IMR-90 (cell line): ENCODE measurements at regions not wholly inside any gene's neighbourhood (a gene's known extent, or its start where the extent isn't known, plus 50 kb on each side); places are given as distances from the start of the nearest gene placed in this dataset.

ENCODE experiments used
- ATAC-seq: fragments of 200-7000 bp; cut with Tn5 transposase; 2 replicates; pipeline ENCODE4 v1.9.1; 2020; ENCODE audit warnings: low read depth, mild to moderate bottlenecking, moderate library complexity
- BruUV-seq: library from RNA; stranded (reverse); fragments of 400-500 nt; replicated peaks from 2 replicates; lab custom pipeline; 2021; lab: Mats Ljungman, UMichigan
- CTCF ChIA-PET: fragments of 300-600 bp; formaldehyde crosslinking; extraction: SDS; loops from one replicate; lab custom pipeline; 2021; ENCODE audit warnings: antibody characterized with exemption; lab: Yijun Ruan, JAX
- POLR2A ChIA-PET: fragments of 300-600 bp; sonication (Branson Sonifier 250); formaldehyde crosslinking; loops from one replicate; lab custom pipeline; 2022; ENCODE audit warnings: antibody characterized with exemption; ENCODE audit not compliant: unreplicated experiment; lab: Charles Lee
- DNase-seq: peaks from one replicate; pipeline ENCODE4 v3.0.0; 2013
- H2AFZ ChIP-seq: replicated peaks from 2 replicates; pipeline ENCODE3; 2013; ENCODE audit warnings: low read length, mild to moderate bottlenecking; ENCODE audit not compliant: poor library complexity
- H2AK5ac ChIP-seq: 2 replicates; pipeline ENCODE4 v1.6.1; 2013; ENCODE audit warnings: low read depth, low read length, inconsistent platforms
- H2AK9ac ChIP-seq: replicated peaks from 2 replicates; pipeline ENCODE3; 2013; ENCODE audit warnings: mild to moderate bottlenecking, low read depth, low read length, moderate library complexity; ENCODE audit not compliant: poor library complexity
- H2BK120ac ChIP-seq: 2 replicates; pipeline ENCODE4 v1.6.1; 2013; ENCODE audit warnings: low read depth, low read length, inconsistent platforms
- H2BK15ac ChIP-seq: 3 replicates; pipeline ENCODE4 v1.6.1; 2013; ENCODE audit warnings: low read depth, low read length, inconsistent platforms
- H2BK20ac ChIP-seq: 2 replicates; pipeline ENCODE4 v1.6.1; 2013; ENCODE audit warnings: low read depth, mild to moderate bottlenecking, inconsistent platforms, low read length, moderate library complexity
- H2BK5ac ChIP-seq: 2 replicates; pipeline ENCODE4 v1.6.1; 2013; ENCODE audit warnings: mild to moderate bottlenecking, low read depth, low read length, inconsistent platforms; ENCODE audit not compliant: poor library complexity, severe bottlenecking
- H3K14ac ChIP-seq: replicated peaks from 2 replicates; pipeline ENCODE4 v1.6.1; 2013; ENCODE audit warnings: low read depth, low read length, inconsistent platforms
- H3K18ac ChIP-seq: 2 replicates; pipeline ENCODE4 v1.6.1; 2013; ENCODE audit warnings: low read depth, low read length, control low read depth
- H3K23ac ChIP-seq: 2 replicates; pipeline ENCODE4 v1.6.1; 2013; ENCODE audit warnings: low read depth, low read length, inconsistent platforms
- H3K27ac ChIP-seq: 2 replicates; pipeline ENCODE4 v1.5.1; 2013; ENCODE audit warnings: mild to moderate bottlenecking, control low read depth, low read length; ENCODE audit not compliant: insufficient read depth
- H3K27me3 ChIP-seq: 2 replicates; pipeline ENCODE4 v1.6.1; 2013; ENCODE audit warnings: low read length; ENCODE audit not compliant: control insufficient read depth, insufficient read depth
- H3K36me3 ChIP-seq: 2 replicates; pipeline ENCODE4 v1.6.1; 2013; ENCODE audit warnings: low read length, mixed read lengths; ENCODE audit not compliant: control insufficient read depth, insufficient read depth
- H3K4ac ChIP-seq: 2 replicates; pipeline ENCODE4 v1.6.1; 2013; ENCODE audit warnings: low read depth, low read length, inconsistent platforms
- H3K4me1 ChIP-seq: 2 replicates; pipeline ENCODE4 v1.6.1; 2013; ENCODE audit warnings: low read length, mixed read lengths; ENCODE audit not compliant: control insufficient read depth, insufficient read depth
- H3K4me2 ChIP-seq: 2 replicates; pipeline ENCODE4 v1.6.1; 2013; ENCODE audit warnings: low read depth, mild to moderate bottlenecking, control low read depth, low read length, moderate library complexity
- H3K4me3 ChIP-seq: 2 replicates; pipeline ENCODE4 v1.5.1; 2013; ENCODE audit warnings: low read depth, mild to moderate bottlenecking, control low read depth, low read length, moderate library complexity; ENCODE audit not compliant: insufficient read depth
- H3K56ac ChIP-seq: 2 replicates; pipeline ENCODE4 v1.6.1; 2013; ENCODE audit warnings: low read length, inconsistent platforms; ENCODE audit not compliant: insufficient read depth; ENCODE audit errors: extremely low read depth
- H3K79me1 ChIP-seq, 2 experiments: 2 replicates each; pipeline ENCODE4 v1.6.1; 2013; ENCODE audit warnings: low read length in 2 of 2, inconsistent platforms in 1 of 2, low read depth in 1 of 2
- H3K9ac ChIP-seq: 2 replicates; pipeline ENCODE4 v1.6.1; 2013; ENCODE audit warnings: low read depth, low read length, control low read depth
- H3K9me1 ChIP-seq: 2 replicates; pipeline ENCODE4 v1.6.1; 2013; ENCODE audit warnings: low read length, inconsistent platforms; ENCODE audit not compliant: insufficient read depth
- H3K9me3 ChIP-seq: 2 replicates; pipeline ENCODE4 v1.6.1; 2013; ENCODE audit warnings: low read length; ENCODE audit not compliant: control insufficient read depth, insufficient read depth
- H4K20me1 ChIP-seq: 2 replicates; pipeline ENCODE4 v1.6.1; 2013; ENCODE audit warnings: low read length, inconsistent platforms; ENCODE audit not compliant: insufficient read depth
- H4K5ac ChIP-seq: 2 replicates; pipeline ENCODE4 v1.6.1; 2013; ENCODE audit warnings: mild to moderate bottlenecking, low read depth, low read length, control low read depth
- H4K8ac ChIP-seq, 2 experiments: 2 replicates each; pipeline ENCODE4 v1.6.1; 2013; ENCODE audit warnings: low read depth in 2 of 2, low read length in 2 of 2, control low read depth in 1 of 2, inconsistent platforms in 1 of 2
- H4K91ac ChIP-seq: 2 replicates; pipeline ENCODE4 v1.6.1; 2013; ENCODE audit warnings: low read depth, low read length, inconsistent platforms; ENCODE audit not compliant: insufficient read depth
- CHD1 ChIP-seq: IDR thresholded peaks from 2 replicates; pipeline ENCODE4 v1.6.1; 2012; ENCODE audit warnings: low read depth, low read length, improper control_type of control experiment
- CTCF ChIP-seq: conservative IDR thresholded peaks from 2 replicates; pipeline ENCODE4 v1.5.1; 2012; ENCODE audit warnings: mild to moderate bottlenecking, low read depth, low read length, improper control_type of control experiment
- ELK1 ChIP-seq: fragments of 150-350 bp; IDR thresholded peaks from 2 replicates; pipeline ENCODE4 v1.6.1; 2016; ENCODE audit warnings: low read depth, mild to moderate bottlenecking, low read length, moderate library complexity, borderline replicate concordance
- FOS ChIP-seq: fragments of 150-350 bp; IDR thresholded peaks from 2 replicates; pipeline ENCODE4 v1.6.1; 2016; ENCODE audit warnings: low read depth, low read length
- NFE2L2 ChIP-seq: fragments of 150-350 bp; IDR thresholded peaks from 2 replicates; pipeline ENCODE4 v1.6.1; 2016; ENCODE audit warnings: low read depth, mild to moderate bottlenecking, low read length
- POLR2A ChIP-seq: IDR thresholded peaks from 2 replicates; pipeline ENCODE4 v1.6.1; 2012; ENCODE audit warnings: mild to moderate bottlenecking, low read depth, low read length
- RAD21 ChIP-seq: IDR thresholded peaks from 2 replicates; pipeline ENCODE4 v1.6.1; 2012; ENCODE audit warnings: low read length, improper control_type of control experiment
- RFX5 ChIP-seq: IDR thresholded peaks from 2 replicates; pipeline ENCODE4 v1.8.0; 2012; ENCODE audit warnings: low read depth, mild to moderate bottlenecking, low read length, moderate library complexity
- SMC3 ChIP-seq: fragments of 150-350 bp; IDR thresholded peaks from 2 replicates; pipeline ENCODE4 v1.6.1; 2016; ENCODE audit warnings: low read depth, mild to moderate bottlenecking, antibody characterized with exemption, low read length, moderate library complexity
- WGBS, 2 experiments: methylation state at CpG; one replicate each; pipeline versions ENCODE4 v1.1.5 to v1.1.7; 2013; ENCODE audit warnings: missing lambda C conversion rate in 2 of 2; ENCODE audit not compliant: insufficient read length in 1 of 2; ENCODE audit errors: extremely low coverage in 2 of 2; 5-methylcytosine and 5-hydroxymethylcytosine counted together
- dilution Hi-C: fragments of 300-500 bp; cut with HindIII; formaldehyde crosslinking; loops from one replicate; pipeline ENCODE4 v1.14.3; 2018; ENCODE audit warnings: low sequenced_read_pairs; ENCODE audit not compliant: unreplicated experiment
- in situ Hi-C: fragments of 300-500 bp; cut with MboI; formaldehyde crosslinking; loops from 3 replicates; pipeline ENCODE4 v1.14.3; 2019; ENCODE audit warnings: low sequenced_read_pairs, inconsistent platforms, mixed read lengths
- intact Hi-C: fragments of 100-400 bp; cut with micrococcal nuclease; formaldehyde crosslinking; loops from 2 replicates; pipeline ENCODE4 v1.10.0; 2022

- in situ Hi-C loops (no loop called here), intact Hi-C loops (no loop called here), dilution Hi-C loops (no loop called here)
- DNase-seq (no peak), ATAC-seq (no peak)
- TF ChIP-seq NFE2L2: no peak
- TF ChIP-seq SMC3: no peak
- TF ChIP-seq RFX5: no peak
- TF ChIP-seq RAD21: no peak
- TF ChIP-seq CHD1: no peak
- no peak for TF ChIP-seq FOS
- no peak for TF ChIP-seq POLR2A
- no peak for TF ChIP-seq ELK1
- no peak for TF ChIP-seq CTCF
- Histone ChIP-seq H3K27me3 (peaks cover 8% of the 10 kb centered on the region), H3K4me3 (no peak overlapping the region), H4K5ac (no peak overlapping the region), H2AK9ac (no peak overlapping the region), H3K27ac (no peak overlapping the region), H3K18ac (no peak overlapping the region), H3K36me3 (no peaks in the 10 kb centered on the region; the same call in 1 of the 2 replicates), H4K91ac (no peak overlapping the region), H3K14ac (no peak overlapping the region), H3K9ac (no peak overlapping the region), H3K4me2 (no peak overlapping the region), H3K23ac (no peak overlapping the region), H2AK5ac (no peak overlapping the region), H3K9me3 (no peaks in the 10 kb centered on the region), H2BK120ac (no peak overlapping the region), H3K56ac (no peak overlapping the region), H2BK5ac (no peak overlapping the region), H2AFZ (no peak overlapping the region), H3K79me1 (no peaks in the 10 kb centered on the region), H3K4me1 (no peaks in the 10 kb centered on the region), H3K9me1 (no peaks in the 10 kb centered on the region), H2BK15ac (no peak overlapping the region), H4K20me1 (no peaks in the 10 kb centered on the region), H4K8ac (no peak overlapping the region), H2BK20ac (no peak overlapping the region), H3K4ac (no peak overlapping the region)
- ChIA-PET POLR2A (no interaction called here), CTCF (no interaction called here)
- no TSS peak for BruUV-seq
- no CpG with 5 or more reads among the region's 2 CpGs for WGBS, 2 experiments
Observed at GRCh38 chr3:124329723-124330122, 337.8 kb upstream of the ROPN1 start.
